ENCODE measurements at regions not wholly inside any gene's neighbourhood (a gene's known extent, or its start where the extent isn't known, plus 50 kb on each side); places are given as distances from the start of the nearest gene placed in this dataset.

- DNase-seq (ENCODE audit: low read depth in 3 of 3): no peak
These were observed 296.8 kb downstream of the WDR72 start for GRCh38 chr15:53462651-53463050.

- no peak for DNase-seq (ENCODE audit: low read depth in 3 of 3)
These were observed 297.8 kb downstream of the WDR72 start for GRCh38 chr15:53461677-53462076.

DNA sequence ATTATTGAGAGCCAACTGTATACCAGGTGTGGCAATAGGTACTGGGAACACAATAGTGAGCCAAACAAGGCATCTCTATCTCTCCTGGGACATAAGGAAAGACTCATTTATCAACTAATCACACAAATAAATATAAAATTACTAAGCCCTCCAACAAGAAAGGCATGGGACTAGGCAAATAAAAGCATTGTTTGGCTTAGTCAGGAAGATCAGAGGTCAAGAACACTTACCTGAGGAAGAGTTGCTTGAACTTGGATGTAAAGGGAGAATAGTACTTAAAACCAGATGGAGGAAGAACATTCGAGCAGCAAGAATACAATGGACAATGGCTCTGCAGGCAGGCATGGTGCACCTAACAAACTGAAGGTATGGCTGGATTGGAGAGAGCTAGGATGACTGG, 300.7 kb downstream of the WDR72 start:
- DNase-seq (ENCODE audit: low read depth in 3 of 3): no peak

GRCh38 chr15:53457479-53457878, 302.0 kb downstream of the WDR72 start:
- DNase-seq (ENCODE audit: low read depth in 3 of 3): no peak

DNA sequence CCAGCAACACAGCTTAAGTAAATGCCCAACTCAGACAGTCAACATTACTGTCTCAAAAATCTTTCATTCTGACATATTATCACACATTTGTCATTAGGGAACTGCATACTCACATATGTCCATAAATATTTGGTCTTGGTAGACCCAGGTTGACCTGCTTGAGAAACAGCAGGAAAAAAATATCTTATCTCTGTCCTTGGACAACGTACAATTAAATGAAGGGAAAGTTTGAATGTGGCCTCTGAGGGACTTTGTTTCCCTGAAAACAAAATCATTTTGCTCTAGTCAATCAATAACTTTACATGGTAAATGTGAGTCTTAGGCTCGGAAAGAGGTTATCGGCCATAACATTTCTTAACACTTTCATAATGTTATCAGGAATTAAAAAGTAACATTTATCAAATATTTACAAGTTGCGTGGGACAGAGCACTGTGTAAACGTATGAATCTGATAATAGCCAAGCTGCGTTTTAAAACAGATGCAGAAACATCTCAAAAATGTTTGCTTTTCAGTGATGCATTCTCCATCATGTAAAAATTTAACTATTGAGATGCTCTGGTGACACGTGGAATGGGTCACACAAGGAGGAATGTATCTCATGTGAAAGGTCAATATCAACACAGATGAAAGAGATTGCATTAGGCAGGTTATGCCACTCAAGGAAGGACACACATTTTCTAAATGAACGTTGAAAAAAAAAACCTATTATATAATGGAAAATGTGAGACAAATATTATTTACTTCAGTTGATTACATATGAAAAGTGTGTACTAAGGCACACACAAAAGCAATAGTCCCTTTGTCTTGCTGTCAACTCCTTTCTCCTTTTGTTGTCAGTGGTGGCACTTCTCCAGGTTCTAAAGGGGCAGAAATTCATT, 304.4 kb downstream of the WDR72 start:
- no peak for DNase-seq (ENCODE audit: low read depth in 3 of 3)

- DNase-seq (ENCODE audit: low read depth in 3 of 3): no peak
These were observed 305.0 kb downstream of the WDR72 start for GRCh38 chr15:53454535-53454842.

- no peak for DNase-seq (ENCODE audit: low read depth in 3 of 3)
These were observed 306.0 kb downstream of the WDR72 start for GRCh38 chr15:53453253-53454105.

DNA sequence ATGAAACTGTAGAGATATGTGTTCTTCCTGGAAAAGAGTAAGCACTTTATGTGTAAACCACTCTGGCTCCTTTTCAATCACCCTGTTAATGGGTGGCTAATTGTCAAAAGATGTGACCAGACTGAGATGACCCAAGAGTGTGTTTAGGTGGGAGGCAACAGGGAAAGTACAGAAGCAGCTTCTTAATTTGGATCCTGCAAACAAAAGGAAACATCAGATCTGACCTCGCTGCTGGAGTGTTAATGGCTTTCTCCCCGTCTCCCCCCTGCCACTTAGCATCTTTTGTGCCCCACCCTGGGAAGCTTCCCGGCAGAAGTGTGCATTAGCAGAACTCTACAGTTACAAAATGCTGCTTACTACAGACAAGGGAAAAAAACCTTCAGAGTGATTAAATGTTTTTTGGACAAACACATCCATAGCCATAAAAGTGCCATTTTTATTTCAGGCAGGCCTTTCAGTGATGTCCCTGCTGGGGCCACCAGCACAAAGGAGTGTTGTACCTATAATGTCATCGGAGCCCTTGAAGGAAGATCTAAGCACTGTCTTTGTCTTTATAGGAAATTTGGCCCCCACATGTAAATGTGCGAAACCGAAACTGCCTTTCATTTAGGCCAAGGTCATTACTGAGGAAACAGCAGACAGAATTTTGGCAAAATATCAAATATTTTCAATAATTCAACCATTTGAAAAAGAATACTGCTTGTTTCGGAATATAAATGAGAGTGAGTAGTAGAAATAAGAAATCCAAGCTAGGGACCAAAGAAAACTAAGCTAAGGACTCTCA, 311.0 kb downstream of the WDR72 start:
- DNase-seq (ENCODE audit: low read depth in 3 of 3): no peak

DNA sequence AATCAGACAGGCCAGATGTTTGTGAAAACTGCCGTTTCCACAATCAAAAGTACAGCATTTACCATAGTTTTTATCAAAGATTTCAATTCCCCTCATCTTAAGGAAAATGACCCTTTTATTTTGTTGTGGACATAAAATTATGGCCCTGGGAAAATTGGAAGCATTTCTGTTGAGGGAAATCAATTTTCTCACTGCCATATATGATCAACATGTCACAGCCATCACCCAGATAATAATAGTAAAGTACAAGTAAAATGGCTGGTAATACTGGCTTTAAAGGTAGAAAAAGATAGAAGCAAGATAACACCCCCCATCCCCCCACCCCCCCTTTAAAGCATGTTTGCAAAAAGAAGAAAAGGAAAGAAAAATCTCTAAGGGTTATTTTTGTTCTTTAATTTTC, 311.7 kb downstream of the WDR72 start:
- no peak for DNase-seq (ENCODE audit: low read depth in 3 of 3)

DNA sequence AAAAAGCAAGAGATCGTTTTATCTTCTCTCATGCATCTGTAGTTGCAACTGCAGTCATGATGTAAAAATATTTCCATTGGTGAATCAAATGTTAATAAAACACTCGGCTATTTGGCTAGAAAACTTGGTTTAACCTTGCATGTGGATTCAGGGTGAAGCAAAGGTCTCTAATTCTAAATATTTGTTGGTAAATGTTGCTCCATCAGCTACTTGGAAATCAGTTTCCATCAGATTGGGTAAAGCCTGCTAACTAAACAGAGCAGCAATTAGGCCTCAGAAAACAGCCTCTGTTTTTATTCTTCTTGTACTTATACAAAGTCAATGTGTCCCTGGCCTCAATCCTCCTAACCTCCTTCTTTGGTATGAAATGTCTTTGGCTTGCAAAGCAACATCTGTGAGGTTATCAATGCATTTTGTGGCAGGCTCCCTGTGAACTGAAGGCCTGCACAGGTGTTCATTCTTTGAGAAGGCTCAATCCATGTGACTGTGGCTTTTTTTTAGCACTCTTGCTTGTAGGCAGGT, 312.3 kb downstream of the WDR72 start:
- DNase-seq (ENCODE audit: low read depth in 3 of 3): no peak

DNA sequence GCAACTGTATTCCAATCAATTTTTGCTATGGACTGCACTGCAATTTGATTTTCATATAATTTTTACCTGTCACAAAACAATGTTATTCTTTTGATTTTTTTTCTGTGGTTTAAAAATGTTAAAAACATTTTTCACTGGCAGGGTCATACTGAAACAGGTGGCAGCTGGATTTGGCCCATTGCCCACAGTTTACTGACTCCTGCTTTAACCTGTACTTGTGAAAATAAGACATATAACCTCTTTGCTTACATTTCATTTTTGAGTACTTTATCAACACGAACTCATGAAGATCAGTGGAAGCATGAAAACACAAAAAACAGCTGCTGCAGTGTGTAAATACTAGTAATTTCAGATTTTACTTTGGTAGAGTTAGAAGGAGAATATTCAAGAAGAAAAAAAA, 313.1 kb downstream of the WDR72 start:
- DNase-seq (ENCODE audit: low read depth in 3 of 3): no peak

DNA sequence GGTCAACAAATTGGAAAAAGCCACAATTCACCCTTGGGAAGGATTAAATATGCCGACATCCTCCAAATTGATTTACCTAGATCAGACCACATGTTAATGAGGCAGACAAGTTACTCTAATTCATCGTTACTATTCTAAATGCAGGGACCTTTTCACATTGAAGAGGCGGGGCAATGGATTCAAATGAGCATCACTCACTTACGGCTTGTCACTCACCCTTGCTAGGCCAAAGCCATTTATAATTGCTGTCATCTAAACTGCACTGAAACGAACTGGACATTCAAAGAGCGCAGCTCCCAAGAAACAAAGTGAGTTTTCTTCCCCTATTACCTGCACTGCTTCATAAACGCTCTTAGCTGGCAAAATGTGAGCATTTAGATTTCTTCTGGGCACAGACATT, 313.9 kb downstream of the WDR72 start:
- no peak for DNase-seq (ENCODE audit: low read depth in 3 of 3)

DNA sequence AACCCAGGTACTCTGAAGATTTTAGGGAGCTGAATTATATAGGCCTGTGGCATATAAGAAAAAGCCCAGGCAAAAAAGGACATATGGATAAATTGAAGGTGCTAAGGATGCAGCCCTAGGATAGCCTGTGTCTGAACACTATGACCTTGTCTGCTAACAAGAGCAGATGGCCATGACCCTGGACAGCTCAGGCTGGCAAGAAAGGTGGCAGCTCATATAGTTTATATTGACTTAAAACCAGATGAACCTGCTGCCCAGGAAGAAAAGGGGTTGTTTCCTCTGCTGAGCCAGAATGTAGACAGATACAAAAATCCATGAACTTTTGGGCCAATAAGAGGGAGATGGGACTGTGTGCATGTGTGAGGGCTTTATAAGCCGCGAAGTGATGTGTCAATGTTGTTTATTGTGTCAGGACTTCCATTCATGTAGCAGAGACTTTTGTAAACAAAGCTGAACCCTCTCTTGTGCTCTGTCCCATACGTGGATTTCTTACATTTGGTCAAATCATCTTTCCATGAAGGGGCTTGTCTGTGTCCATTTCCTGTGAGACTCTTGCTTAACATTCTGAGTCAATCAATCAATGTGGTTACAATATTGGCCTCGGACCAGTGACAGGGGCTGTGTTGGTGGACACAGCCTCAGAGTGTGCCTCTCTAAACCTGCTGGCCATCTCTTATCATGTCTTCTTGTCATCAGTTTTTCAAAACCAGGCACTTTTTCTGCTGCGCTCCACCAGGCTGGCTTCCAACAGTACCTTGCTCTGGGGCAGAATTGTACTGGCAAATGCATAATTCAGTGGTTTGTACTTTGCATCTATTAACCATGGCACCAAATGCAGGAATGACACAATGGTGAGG, 321.2 kb downstream of the WDR72 start:
- DNase-seq (ENCODE audit: low read depth in 3 of 3): no peak

DNA sequence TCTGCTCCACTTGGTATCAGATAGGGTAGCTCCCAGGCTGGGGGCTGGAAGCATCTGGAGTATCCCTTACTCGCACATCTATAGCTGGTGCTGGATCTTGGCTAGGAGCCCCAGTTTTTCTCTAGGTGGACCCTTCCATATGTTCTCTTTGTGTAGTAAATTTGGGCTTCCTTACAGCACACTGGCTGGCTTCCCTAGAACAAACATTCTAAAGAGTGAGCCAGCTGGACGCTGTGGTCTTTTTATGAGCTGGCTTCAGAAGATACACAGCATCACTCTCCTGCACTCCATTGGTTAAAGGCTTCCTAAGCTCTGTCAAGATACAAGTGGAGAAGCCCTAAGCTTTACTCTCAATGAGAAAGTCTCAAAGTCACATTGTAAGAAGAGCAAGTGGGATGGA, 322.1 kb downstream of the WDR72 start:
- no peak for DNase-seq (ENCODE audit: low read depth in 3 of 3)

DNA sequence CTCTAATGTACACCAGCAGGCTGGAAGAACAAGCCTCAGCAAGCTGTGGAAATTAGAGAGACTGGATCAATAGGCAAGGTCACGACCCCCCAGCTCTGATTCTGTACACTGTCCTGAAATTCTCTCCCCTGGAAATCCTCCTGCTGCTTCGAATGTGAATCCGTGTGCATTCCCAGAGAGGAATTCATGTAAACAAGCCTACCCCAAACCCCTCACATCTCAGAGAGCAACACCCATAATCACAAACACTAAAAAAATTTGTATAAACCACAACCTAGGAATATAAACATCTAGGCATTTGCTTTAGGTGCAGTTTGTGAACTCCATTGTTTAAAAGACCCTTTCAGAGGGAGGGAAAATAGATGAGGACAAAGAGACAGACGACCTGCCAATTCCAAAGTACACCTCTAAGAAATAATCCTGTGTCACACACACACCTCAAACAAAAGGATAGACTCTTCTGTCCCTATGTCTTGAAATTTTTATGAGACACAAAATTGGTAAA, 325.2 kb downstream of the WDR72 start:
- DNase-seq (ENCODE audit: low read depth in 3 of 3): no peak

GRCh38 chr15:53416219-53416940, 343.1 kb downstream of the WDR72 start:
- no peak for DNase-seq (ENCODE audit: low read depth in 3 of 3)

DNA sequence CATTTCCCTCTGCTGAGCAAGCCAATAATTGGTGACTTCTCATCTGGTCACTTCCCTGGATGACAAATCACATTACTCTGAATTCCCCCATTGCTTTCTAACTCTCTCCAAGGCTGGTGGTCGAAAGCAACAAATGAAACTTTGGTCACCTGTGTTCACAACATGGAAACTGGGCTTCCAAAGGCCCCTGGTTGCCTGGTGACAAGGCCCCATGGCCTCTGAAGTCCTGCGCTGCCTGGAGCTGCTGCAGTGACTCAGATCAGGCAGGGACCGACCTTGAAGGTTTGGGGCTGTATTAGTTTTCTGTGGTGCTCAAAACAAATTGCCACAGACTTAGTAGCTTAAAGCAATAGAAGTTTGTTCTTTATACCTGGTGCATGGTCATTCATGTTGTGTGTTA, 345.3 kb downstream of the WDR72 start:
- DNase-seq (ENCODE audit: low read depth in 3 of 3): no peak

- DNase-seq (ENCODE audit: low read depth in 3 of 3): no peak
These were observed 346.9 kb downstream of the WDR72 start for GRCh38 chr15:53412542-53412941.

GRCh38 chr15:53404930-53405493, 354.5 kb downstream of the WDR72 start:
- no peak for DNase-seq (ENCODE audit: low read depth in 3 of 3)

DNA sequence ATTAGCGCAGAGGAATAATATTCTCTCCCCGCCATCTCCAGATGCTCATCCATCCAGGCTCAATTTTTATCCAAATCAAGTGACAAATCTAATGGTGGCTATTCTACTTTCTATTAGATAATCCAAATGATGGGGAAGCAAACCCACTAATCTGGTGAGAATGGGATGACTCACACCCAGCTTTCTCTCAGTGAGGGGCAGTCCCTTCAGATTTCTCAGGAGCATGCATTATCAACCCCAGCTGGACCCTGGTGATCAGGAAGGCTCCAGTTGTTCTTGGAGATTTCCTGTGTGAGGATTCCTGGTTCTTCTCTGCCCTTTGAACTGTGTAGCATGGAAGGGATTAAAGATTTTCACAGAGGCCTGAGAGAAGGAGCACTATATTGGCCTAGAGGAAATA, 358.0 kb downstream of the WDR72 start:
- no peak for DNase-seq (ENCODE audit: low read depth in 3 of 3)
